GM23338 (cell line): ENCODE measurements at regions not wholly inside any gene's neighbourhood (a gene's known extent, or its start where the extent isn't known, plus 50 kb on each side); places are given as distances from the start of the nearest gene placed in this dataset.

Source experiments
- ATAC-seq: fragments of 200-7000 bp; cut with Tn5 transposase; 3 replicates; pipeline ENCODE4 v1.9.1; 2020
- DNase-seq: peaks from one replicate; pipeline ENCODE4 v3.0.0-alpha.2; 2015; ENCODE audit warnings: low spot score
- H2AFZ ChIP-seq: fragments of 200-600 bp; sonication (generic); 2 replicates; pipeline ENCODE4 v1.8.0; 2016; ENCODE audit warnings: antibody characterized with exemption, mild to moderate bottlenecking, moderate library complexity
- H3F3A ChIP-seq: fragments of 200-600 bp; sonication (generic); replicated peaks from 2 replicates; pipeline ENCODE4 v1.8.0; 2017; ENCODE audit warnings: antibody characterized with exemption, mixed run types, low read depth
- H3K27ac ChIP-seq: fragments of 200-600 bp; sonication (generic); 2 replicates; pipeline ENCODE4 v1.6.1; 2016; ENCODE audit warnings: low read depth
- H3K27me3 ChIP-seq: fragments of 200-600 bp; sonication (generic); 2 replicates; pipeline ENCODE4 v1.8.0; 2016; ENCODE audit warnings: mild to moderate bottlenecking, mixed run types, moderate library complexity; ENCODE audit not compliant: insufficient read depth
- H3K36me3 ChIP-seq: fragments of 200-600 bp; sonication (generic); 2 replicates; pipeline ENCODE4 v1.8.0; 2016; ENCODE audit warnings: mild to moderate bottlenecking; ENCODE audit not compliant: insufficient read depth
- H3K4me1 ChIP-seq: fragments of 200-600 bp; sonication (generic); 2 replicates; pipeline ENCODE4 v1.8.0; 2016; ENCODE audit warnings: mild to moderate bottlenecking, moderate library complexity; ENCODE audit not compliant: insufficient read depth
- H3K4me2 ChIP-seq: fragments of 200-600 bp; sonication (generic); 2 replicates; pipeline ENCODE4 v1.7.1; 2017; ENCODE audit warnings: mixed run types
- H3K4me3 ChIP-seq: fragments of 200-600 bp; sonication (generic); 2 replicates; pipeline ENCODE4 v1.6.1; 2016; ENCODE audit warnings: mixed run types
- H3K79me2 ChIP-seq: fragments of 200-600 bp; sonication (generic); replicated peaks from 2 replicates; pipeline ENCODE4 v1.8.0; 2017; ENCODE audit warnings: mild to moderate bottlenecking; ENCODE audit not compliant: insufficient read depth
- H3K9me2 ChIP-seq: fragments of 200-600 bp; sonication (generic); 2 replicates; pipeline ENCODE4 v1.8.0; 2017; ENCODE audit not compliant: insufficient read depth
- H4K20me1 ChIP-seq: fragments of 200-600 bp; sonication (generic); replicated peaks from 2 replicates; pipeline ENCODE4 v1.8.0; 2017; ENCODE audit warnings: mild to moderate bottlenecking; ENCODE audit not compliant: insufficient read depth
- H3K27ac Mint-ChIP-seq: 2 replicates; pipeline ENCODE4 v1.8.0; 2020; ENCODE audit warnings: inconsistent platforms, mild to moderate bottlenecking, moderate library complexity, mixed read lengths
- H3K27me3 Mint-ChIP-seq: 3 replicates; pipeline ENCODE4 v1.8.0; 2022; ENCODE audit warnings: low read depth, mild to moderate bottlenecking, moderate library complexity, mixed read lengths, inconsistent platforms; ENCODE audit not compliant: insufficient read depth, poor library complexity
- H3K36me3 Mint-ChIP-seq: 3 replicates; pipeline ENCODE4 v1.8.0; 2021; ENCODE audit warnings: low read depth, mild to moderate bottlenecking, inconsistent platforms, moderate library complexity, mixed read lengths
- H3K4me1 Mint-ChIP-seq: 3 replicates; pipeline ENCODE4 v1.8.0; 2020; ENCODE audit warnings: mild to moderate bottlenecking, inconsistent platforms, mixed read lengths
- H3K4me3 Mint-ChIP-seq: 3 replicates; pipeline ENCODE4 v1.8.0; 2021; ENCODE audit warnings: moderate library complexity, mild to moderate bottlenecking, inconsistent platforms, mixed read lengths
- H3K9me3 Mint-ChIP-seq: 3 replicates; pipeline ENCODE4 v1.8.0; 2020; ENCODE audit warnings: moderate library complexity, mild to moderate bottlenecking, inconsistent platforms, mixed read lengths
- CTCF ChIP-seq, 2 experiments: fragments of 200-600 bp in 1 of 2; sonication (generic) in 1 of 2; conservative IDR thresholded peaks; 2 replicates each; pipeline versions ENCODE4 v1.5.1 to v1.6.1; 2016 to 2017; ENCODE audit warnings: antibody characterized with exemption in 2 of 2, low read depth in 2 of 2, mild to moderate bottlenecking in 2 of 2, moderate library complexity in 1 of 2
- EZH2 ChIP-seq: fragments of 200-600 bp; sonication (generic); IDR thresholded peaks from one replicate; pipeline ENCODE4 v1.8.0; 2017; ENCODE audit warnings: antibody characterized with exemption, mild to moderate bottlenecking, low read depth; ENCODE audit not compliant: unreplicated experiment
- EZH2phosphoT487 ChIP-seq: fragments of 200-600 bp; sonication (generic); IDR thresholded peaks from one replicate; pipeline ENCODE4 v1.8.1; 2018; ENCODE audit warnings: antibody characterized with exemption; ENCODE audit not compliant: unreplicated experiment
- NANOG ChIP-seq: IDR thresholded peaks from 2 replicates; pipeline ENCODE4 v1.6.1; 2016; ENCODE audit warnings: antibody characterized with exemption, borderline replicate concordance
- POLR2AphosphoS5 ChIP-seq: IDR thresholded peaks from 2 replicates; pipeline ENCODE4 v1.6.1; 2016; ENCODE audit warnings: antibody characterized with exemption, low read depth
- TF ChIP-seq, protein P1 (sequence below): fragments of 250-450 bp; sonication (Bioruptor Pico); IDR thresholded peaks from 2 replicates; pipeline ENCODE4 v1.5.0; 2020; ENCODE audit warnings: mild to moderate bottlenecking, moderate library complexity
- TF ChIP-seq, protein P2 (sequence below): IDR thresholded peaks from 2 replicates; pipeline ENCODE4 v1.6.1; 2016; ENCODE audit warnings: antibody characterized with exemption

DNA sequence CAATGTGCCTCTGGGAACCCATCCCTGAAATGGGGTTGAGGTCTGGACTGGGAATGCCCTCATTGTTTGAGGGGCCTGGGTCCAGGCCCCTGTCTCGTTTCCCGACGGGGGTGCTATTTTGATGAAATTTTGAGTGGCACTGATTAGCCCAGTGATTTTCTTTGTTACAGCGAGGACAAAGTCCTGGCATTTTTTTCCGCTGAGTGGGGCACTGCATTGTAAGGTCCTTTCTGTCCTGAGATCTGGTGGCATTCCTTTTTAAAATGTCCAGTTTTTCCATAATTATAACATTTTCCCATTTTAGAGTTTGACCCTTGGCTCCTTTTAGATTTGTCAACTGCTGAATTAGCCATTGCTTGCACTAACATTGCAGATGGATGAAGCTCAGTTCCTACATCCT is 69.7 kb upstream of the INCENP start (continued):
- TF ChIP-seq, protein P1, sequence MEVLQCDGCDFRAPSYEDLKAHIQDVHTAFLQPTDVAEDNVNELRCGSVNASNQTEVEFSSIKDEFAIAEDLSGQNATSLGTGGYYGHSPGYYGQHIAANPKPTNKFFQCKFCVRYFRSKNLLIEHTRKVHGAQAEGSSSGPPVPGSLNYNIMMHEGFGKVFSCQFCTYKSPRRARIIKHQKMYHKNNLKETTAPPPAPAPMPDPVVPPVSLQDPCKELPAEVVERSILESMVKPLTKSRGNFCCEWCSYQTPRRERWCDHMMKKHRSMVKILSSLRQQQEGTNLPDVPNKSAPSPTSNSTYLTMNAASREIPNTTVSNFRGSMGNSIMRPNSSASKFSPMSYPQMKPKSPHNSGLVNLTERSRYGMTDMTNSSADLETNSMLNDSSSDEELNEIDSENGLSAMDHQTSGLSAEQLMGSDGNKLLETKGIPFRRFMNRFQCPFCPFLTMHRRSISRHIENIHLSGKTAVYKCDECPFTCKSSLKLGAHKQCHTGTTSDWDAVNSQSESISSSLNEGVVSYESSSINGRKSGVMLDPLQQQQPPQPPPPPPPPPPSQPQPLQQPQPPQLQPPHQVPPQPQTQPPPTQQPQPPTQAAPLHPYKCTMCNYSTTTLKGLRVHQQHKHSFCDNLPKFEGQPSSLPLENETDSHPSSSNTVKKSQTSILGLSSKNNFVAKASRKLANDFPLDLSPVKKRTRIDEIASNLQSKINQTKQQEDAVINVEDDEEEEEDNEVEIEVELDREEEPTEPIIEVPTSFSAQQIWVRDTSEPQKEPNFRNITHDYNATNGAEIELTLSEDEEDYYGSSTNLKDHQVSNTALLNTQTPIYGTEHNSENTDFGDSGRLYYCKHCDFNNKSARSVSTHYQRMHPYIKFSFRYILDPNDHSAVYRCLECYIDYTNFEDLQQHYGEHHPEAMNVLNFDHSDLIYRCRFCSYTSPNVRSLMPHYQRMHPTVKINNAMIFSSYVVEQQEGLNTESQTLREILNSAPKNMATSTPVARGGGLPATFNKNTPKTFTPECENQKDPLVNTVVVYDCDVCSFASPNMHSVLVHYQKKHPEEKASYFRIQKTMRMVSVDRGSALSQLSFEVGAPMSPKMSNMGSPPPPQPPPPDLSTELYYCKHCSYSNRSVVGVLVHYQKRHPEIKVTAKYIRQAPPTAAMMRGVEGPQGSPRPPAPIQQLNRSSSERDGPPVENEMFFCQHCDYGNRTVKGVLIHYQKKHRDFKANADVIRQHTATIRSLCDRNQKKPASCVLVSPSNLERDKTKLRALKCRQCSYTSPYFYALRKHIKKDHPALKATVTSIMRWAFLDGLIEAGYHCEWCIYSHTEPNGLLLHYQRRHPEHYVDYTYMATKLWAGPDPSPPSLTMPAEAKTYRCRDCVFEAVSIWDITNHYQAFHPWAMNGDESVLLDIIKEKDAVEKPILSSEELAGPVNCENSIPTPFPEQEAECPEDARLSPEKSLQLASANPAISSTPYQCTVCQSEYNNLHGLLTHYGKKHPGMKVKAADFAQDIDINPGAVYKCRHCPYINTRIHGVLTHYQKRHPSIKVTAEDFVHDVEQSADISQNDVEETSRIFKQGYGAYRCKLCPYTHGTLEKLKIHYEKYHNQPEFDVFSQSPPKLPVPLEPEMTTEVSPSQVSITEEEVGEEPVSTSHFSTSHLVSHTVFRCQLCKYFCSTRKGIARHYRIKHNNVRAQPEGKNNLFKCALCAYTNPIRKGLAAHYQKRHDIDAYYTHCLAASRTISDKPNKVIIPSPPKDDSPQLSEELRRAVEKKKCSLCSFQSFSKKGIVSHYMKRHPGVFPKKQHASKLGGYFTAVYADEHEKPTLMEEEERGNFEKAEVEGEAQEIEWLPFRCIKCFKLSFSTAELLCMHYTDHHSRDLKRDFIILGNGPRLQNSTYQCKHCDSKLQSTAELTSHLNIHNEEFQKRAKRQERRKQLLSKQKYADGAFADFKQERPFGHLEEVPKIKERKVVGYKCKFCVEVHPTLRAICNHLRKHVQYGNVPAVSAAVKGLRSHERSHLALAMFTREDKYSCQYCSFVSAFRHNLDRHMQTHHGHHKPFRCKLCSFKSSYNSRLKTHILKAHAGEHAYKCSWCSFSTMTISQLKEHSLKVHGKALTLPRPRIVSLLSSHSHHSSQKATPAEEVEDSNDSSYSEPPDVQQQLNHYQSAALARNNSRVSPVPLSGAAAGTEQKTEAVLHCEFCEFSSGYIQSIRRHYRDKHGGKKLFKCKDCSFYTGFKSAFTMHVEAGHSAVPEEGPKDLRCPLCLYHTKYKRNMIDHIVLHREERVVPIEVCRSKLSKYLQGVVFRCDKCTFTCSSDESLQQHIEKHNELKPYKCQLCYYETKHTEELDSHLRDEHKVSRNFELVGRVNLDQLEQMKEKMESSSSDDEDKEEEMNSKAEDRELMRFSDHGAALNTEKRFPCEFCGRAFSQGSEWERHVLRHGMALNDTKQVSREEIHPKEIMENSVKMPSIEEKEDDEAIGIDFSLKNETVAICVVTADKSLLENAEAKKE (CRISPR knock-in tag): no peak

- H3K9me3 Mint-ChIP-seq: peaks cover 20% of the 10 kb centered on the region
- no peaks in the 10 kb centered on the region for H3K4me1 Mint-ChIP-seq
- ATAC-seq (no peak), DNase-seq (no peak)
- no peak overlapping the region for H3K4me3 Mint-ChIP-seq
- Histone ChIP-seq H3F3A (no peaks in the 10 kb centered on the region), H2AFZ (no peak overlapping the region), H3K27me3 (no peaks in the 10 kb centered on the region), H3K4me1 (no peaks in the 10 kb centered on the region), H3K9me2 (no peaks in the 10 kb centered on the region), H3K79me2 (no peaks in the 10 kb centered on the region), H3K4me3 (no peak overlapping the region), H3K36me3 (no peaks in the 10 kb centered on the region), H3K4me2 (no peak overlapping the region), H4K20me1 (no peaks in the 10 kb centered on the region), H3K27ac (no peak overlapping the region)
- H3K36me3 Mint-ChIP-seq: peaks cover 12% of the 10 kb centered on the region; the same call in 2 of the 3 replicates
- H3K27me3 Mint-ChIP-seq: peaks cover 3% of the 10 kb centered on the region
- TF ChIP-seq POLR2AphosphoS5 (no peak), NANOG (no peak), CTCF (conservative IDR thresholded peaks at IDR 0.05; ENCODE audit: low read depth in 2 of 2) (no peak), EZH2 (no peak), EZH2phosphoT487 (no peak)
- TF ChIP-seq, protein P2, sequence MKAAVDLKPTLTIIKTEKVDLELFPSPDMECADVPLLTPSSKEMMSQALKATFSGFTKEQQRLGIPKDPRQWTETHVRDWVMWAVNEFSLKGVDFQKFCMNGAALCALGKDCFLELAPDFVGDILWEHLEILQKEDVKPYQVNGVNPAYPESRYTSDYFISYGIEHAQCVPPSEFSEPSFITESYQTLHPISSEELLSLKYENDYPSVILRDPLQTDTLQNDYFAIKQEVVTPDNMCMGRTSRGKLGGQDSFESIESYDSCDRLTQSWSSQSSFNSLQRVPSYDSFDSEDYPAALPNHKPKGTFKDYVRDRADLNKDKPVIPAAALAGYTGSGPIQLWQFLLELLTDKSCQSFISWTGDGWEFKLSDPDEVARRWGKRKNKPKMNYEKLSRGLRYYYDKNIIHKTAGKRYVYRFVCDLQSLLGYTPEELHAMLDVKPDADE: no peak
- H3K27ac Mint-ChIP-seq: no peak overlapping the region
Observed at GRCh38 chr11:62050716-62051115, 73.1 kb upstream of the INCENP start.
